H1 (cell line): ENCODE measurements at regions not wholly inside any gene's neighbourhood (a gene's known extent, or its start where the extent isn't known, plus 50 kb on each side); places are given as distances from the start of the nearest gene placed in this dataset.

Source experiments
- BRCA1 ChIP-seq: IDR thresholded peaks from 2 replicates; pipeline ENCODE4 v1.6.1; 2012; ENCODE audit warnings: low read depth, low read length, improper control_type of control experiment
- CTCF ChIP-seq, 3 experiments: IDR thresholded peaks; 1 replicate in 2 of 3; 2 replicates in 1 of 3; pipeline versions ENCODE4 v1.5.1 to v1.6.1; 2011; ENCODE audit warnings: low read length in 3 of 3, mild to moderate bottlenecking in 3 of 3, inconsistent platforms in 2 of 3, low read depth in 1 of 3, moderate library complexity in 1 of 3; ENCODE audit not compliant: insufficient read depth in 1 of 3; ENCODE audit errors: control extremely low read depth in 1 of 3
- E2F6 ChIP-seq: IDR thresholded peaks from 2 replicates; pipeline ENCODE4 v1.6.1; 2012; ENCODE audit warnings: inconsistent platforms
- EP300 ChIP-seq, 2 experiments: IDR thresholded peaks; 1 replicate in 1 of 2; 2 replicates in 1 of 2; pipeline ENCODE4 v1.6.1; 2011 to 2012; ENCODE audit warnings: low read depth in 2 of 2, low read length in 2 of 2, mild to moderate bottlenecking in 2 of 2, borderline replicate concordance in 1 of 2, inconsistent platforms in 1 of 2, moderate library complexity in 1 of 2
- EZH2 ChIP-seq: fragments of 200-600 bp; sonication (generic); IDR thresholded peaks from 2 replicates; pipeline ENCODE4 v1.7.1; 2012; ENCODE audit warnings: low read depth, mild to moderate bottlenecking, moderate library complexity, low read length, inconsistent platforms; ENCODE audit not compliant: severe bottlenecking
- JUN ChIP-seq: IDR thresholded peaks from 2 replicates; pipeline ENCODE4 v1.6.1; 2011; ENCODE audit warnings: low read depth, mild to moderate bottlenecking, improper control_type of control experiment, low read length
- KDM5A ChIP-seq: fragments of 200-600 bp; IDR thresholded peaks from 2 replicates; pipeline ENCODE4 v1.7.1; 2012; ENCODE audit warnings: mild to moderate bottlenecking, low read length, inconsistent platforms, mixed read lengths
- POLR2A ChIP-seq, 2 experiments: IDR thresholded peaks; 1 replicate in 1 of 2; 2 replicates in 1 of 2; pipeline ENCODE4 v1.6.1; 2011; ENCODE audit warnings: low read depth in 2 of 2, low read length in 2 of 2, mild to moderate bottlenecking in 2 of 2; ENCODE audit errors: control extremely low read depth in 1 of 2
- POLR2AphosphoS5 ChIP-seq: IDR thresholded peaks from 2 replicates; pipeline ENCODE4 v1.6.1; 2011; ENCODE audit warnings: low read depth, low read length
- RXRA ChIP-seq: IDR thresholded peaks from 2 replicates; pipeline ENCODE4 v1.6.1; 2011; ENCODE audit warnings: low read depth, mild to moderate bottlenecking, low read length, moderate library complexity; ENCODE audit not compliant: insufficient read depth
- SP4 ChIP-seq: IDR thresholded peaks from 2 replicates; pipeline ENCODE4 v1.6.1; 2012; ENCODE audit warnings: low read length, inconsistent platforms
- SRF ChIP-seq: IDR thresholded peaks from 2 replicates; pipeline ENCODE4 v1.6.1; 2011; ENCODE audit warnings: mild to moderate bottlenecking, low read depth, low read length, moderate library complexity
- TAF1 ChIP-seq: IDR thresholded peaks from 2 replicates; pipeline ENCODE4 v1.6.1; 2011; ENCODE audit warnings: mild to moderate bottlenecking, low read depth, low read length
- TEAD4 ChIP-seq: IDR thresholded peaks from 2 replicates; pipeline ENCODE4 v1.6.1; 2012; ENCODE audit warnings: low read depth, low read length, inconsistent platforms, mixed read lengths

- TF ChIP-seq TAF1 (no peak), CTCF (IDR thresholded peaks at IDR 0.05; ENCODE audit: control extremely low read depth in 1 of 3, insufficient read depth in 1 of 3, low read depth in 1 of 3, low read length in 3 of 3) (no peak), POLR2AphosphoS5 (no peak), RXRA (no peak), EP300 (IDR thresholded peaks at IDR 0.05; ENCODE audit: borderline replicate concordance in 1 of 2, low read depth in 2 of 2, low read length in 2 of 2) (no peak), KDM5A (no peak), BRCA1 (no peak), EZH2 (no peak), TEAD4 (no peak), JUN (no peak), SRF (no peak), SP4 (no peak), POLR2A (IDR thresholded peaks at IDR 0.05; ENCODE audit: control extremely low read depth in 1 of 2, low read depth in 2 of 2, low read length in 2 of 2) (no peak), E2F6 (no peak)
Measured at GRCh38 chr9:18358325-18358724, 115.6 kb upstream of the ADAMTSL1 start.
